K562 (cell line): ENCODE measurements at regions not wholly inside any gene's neighbourhood (a gene's known extent, or its start where the extent isn't known, plus 50 kb on each side); places are given as distances from the start of the nearest gene placed in this dataset.

Experiments used
- ATAC-seq: fragments of 200-7000 bp; cut with Tn5 transposase; 3 replicates; pipeline ENCODE4 v1.9.1; 2020; ENCODE audit warnings: moderate library complexity
- BruUV-seq: library from RNA; stranded (reverse); fragments of 400-500 nt; replicated peaks from 2 replicates; lab custom pipeline; 2021; lab: Mats Ljungman, UMichigan
- CTCF ChIA-PET: fragments of 300-600 bp; formaldehyde crosslinking; extraction: SDS; loops from one replicate; lab custom pipeline; 2021; ENCODE audit warnings: low intra/inter-chr PET ratio; lab: Yijun Ruan, JAX
- POLR2A ChIA-PET: fragments of 300-600, 350-650 bp; sonication (Branson Sonifier 250); formaldehyde crosslinking; extraction: SDS; loops from one replicate; lab custom pipeline; 2021; ENCODE audit warnings: antibody characterized with exemption, inconsistent platforms; lab: Yijun Ruan, JAX
- DNase-seq, 4 experiments: peaks; one replicate each; pipeline versions ENCODE4 v3.0.0 to v3.0.0-alpha.2; 2011 to 2018; ENCODE audit warnings: low spot score in 3 of 4, mixed read lengths in 3 of 4; ENCODE audit errors: extremely low read depth in 1 of 4
- FAIRE-seq: peaks from 2 replicates; lab custom pipeline; 2011; peaks lifted over from hg19 to GRCh38; lab: Jason Lieb, UNC
- H2AFZ ChIP-seq: 2 replicates; pipeline ENCODE4 v1.6.0; 2011; ENCODE audit warnings: low read depth, low read length, control low read depth, inconsistent platforms
- H3K27ac ChIP-seq: fragments of 200-600 bp; 3 replicates; pipeline ENCODE4 v1.8.0; 2011; ENCODE audit warnings: low read depth, mild to moderate bottlenecking, control low read depth, inconsistent platforms, low read length, moderate library complexity, mixed read lengths; ENCODE audit errors: extremely low read depth
- H3K27me3 ChIP-seq, 2 experiments: fragments of 300-600 bp in 1 of 2; 2 replicates in 1 of 2; 3 replicates in 1 of 2; pipeline versions ENCODE4 v1.6.0 to v1.8.0; 2011; ENCODE audit warnings: inconsistent platforms in 2 of 2, low read length in 2 of 2, mild to moderate bottlenecking in 1 of 2, mixed read lengths in 1 of 2, moderate library complexity in 1 of 2; ENCODE audit not compliant: control insufficient read depth in 2 of 2, insufficient read depth in 2 of 2
- H3K36me3 ChIP-seq: fragments of 300-600 bp; 3 replicates; pipeline ENCODE4 v1.8.0; 2011; ENCODE audit warnings: mild to moderate bottlenecking, low read length, inconsistent platforms; ENCODE audit not compliant: control insufficient read depth, insufficient read depth
- H3K4me1 ChIP-seq, 2 experiments: fragments of 200-600 bp in 1 of 2; replicated peaks in 1 of 2; 2 replicates in 1 of 2; 3 replicates in 1 of 2; pipeline versions ENCODE4 v1.5.1 to v1.8.0; 2011; ENCODE audit warnings: inconsistent platforms in 2 of 2, low read length in 2 of 2, mild to moderate bottlenecking in 1 of 2, mixed read lengths in 1 of 2, moderate library complexity in 1 of 2; ENCODE audit not compliant: control insufficient read depth in 2 of 2, insufficient read depth in 2 of 2
- H3K4me2 ChIP-seq: 2 replicates; pipeline ENCODE4 v1.6.1; 2011; ENCODE audit warnings: low read length, control low read depth, inconsistent platforms, mixed read lengths; ENCODE audit not compliant: insufficient read depth
- H3K4me3 ChIP-seq: fragments of 200-600 bp; sonication (generic), shearing (Covaris generic); 2 replicates; pipeline ENCODE4 v1.5.1; 2016; ENCODE audit warnings: control low read depth, inconsistent platforms
- H3K79me2 ChIP-seq: fragments of 200-600 bp; 3 replicates; pipeline ENCODE4 v1.8.0; 2011; ENCODE audit warnings: low read length, inconsistent platforms; ENCODE audit not compliant: control insufficient read depth, insufficient read depth
- H3K9ac ChIP-seq, 2 experiments: 2 replicates each; pipeline versions ENCODE4 v1.6.0 to v1.6.1; 2011; ENCODE audit warnings: low read depth in 2 of 2, low read length in 2 of 2, control low read depth in 1 of 2, inconsistent platforms in 1 of 2, mild to moderate bottlenecking in 1 of 2, mixed read lengths in 1 of 2; ENCODE audit not compliant: insufficient read depth in 1 of 2
- H3K9me1 ChIP-seq: one replicate; pipeline ENCODE4 v1.6.0; 2011; ENCODE audit warnings: inconsistent platforms, mild to moderate bottlenecking, low read length, moderate library complexity; ENCODE audit not compliant: control insufficient read depth, insufficient read depth
- H3K9me3 ChIP-seq: replicated peaks from 2 replicates; pipeline ENCODE4 v1.5.1; 2011; ENCODE audit warnings: low read depth, low read length, inconsistent platforms; ENCODE audit not compliant: control insufficient read depth, insufficient read depth
- H4K20me1 ChIP-seq: replicated peaks from 2 replicates; pipeline ENCODE4 v1.6.1; 2011; ENCODE audit warnings: low read length, inconsistent platforms, mixed read lengths; ENCODE audit not compliant: control insufficient read depth, insufficient read depth
- BCL6 ChIP-seq: fragments of 250-450 bp; sonication (Bioruptor Pico); IDR thresholded peaks from 2 replicates; pipeline ENCODE4 v1.4.0; 2020
- CREB3L1 ChIP-seq: fragments of 450-650 bp; IDR thresholded peaks from 2 replicates; pipeline ENCODE4 v1.6.1; 2014; ENCODE audit warnings: low read depth, mild to moderate bottlenecking, moderate library complexity, borderline replicate concordance
- DIDO1 ChIP-seq: fragments of 450-650 bp; IDR thresholded peaks from 2 replicates; pipeline ENCODE4 v1.6.1; 2016; ENCODE audit warnings: low read depth, missing biosample characterization, missing genetic modification characterization
- FOXK2 ChIP-seq, 2 experiments: fragments of 450-650 bp; IDR thresholded peaks in 1 of 2; conservative IDR thresholded peaks in 1 of 2; 2 replicates each; pipeline ENCODE4 v1.6.1; 2016; ENCODE audit warnings: low read depth in 2 of 2, mild to moderate bottlenecking in 1 of 2
- HIVEP1 ChIP-seq: fragments of 250-450 bp; sonication (Bioruptor Pico); IDR thresholded peaks from 2 replicates; pipeline ENCODE4 v1.4.0; 2020; ENCODE audit warnings: mild to moderate bottlenecking
- PATZ1 ChIP-seq: fragments of 250-450 bp; sonication (Bioruptor Pico); IDR thresholded peaks from 2 replicates; pipeline ENCODE4 v1.5.0; 2020; ENCODE audit warnings: mild to moderate bottlenecking, borderline replicate concordance
- PREB ChIP-seq: sonication (generic); formaldehyde crosslinking; IDR thresholded peaks from 2 replicates; pipeline ENCODE4 v1.8.1; 2023; ENCODE audit warnings: mild to moderate bottlenecking, missing genetic modification reagents
- RUNX1 ChIP-seq: sonication (generic); IDR thresholded peaks from 2 replicates; pipeline ENCODE4 v1.6.1; 2016; ENCODE audit warnings: antibody characterized with exemption, low read depth
- TARDBP ChIP-seq: fragments of 450-650 bp; IDR thresholded peaks from 2 replicates; pipeline ENCODE4 v1.6.1; 2016
- ZNF121 ChIP-seq: sonication (generic); formaldehyde crosslinking; conservative IDR thresholded peaks from 2 replicates; pipeline ENCODE4 v1.8.0; 2022; ENCODE audit warnings: missing genetic modification reagents
- WGBS: fragments of 100-300 bp; shearing (Covaris generic); methylation state at CpG from one replicate; pipeline ENCODE4 v1.1.6; 2016; ENCODE audit warnings: low coverage, mixed read lengths; ENCODE audit not compliant: insufficient coverage; ENCODE audit errors: missing lambda C conversion rate; 5-methylcytosine and 5-hydroxymethylcytosine counted together
- in situ Hi-C: fragments of 300-500 bp; cut with MboI; formaldehyde crosslinking; loops from 4 replicates; pipeline ENCODE4 v1.15.0; 2018; ENCODE audit warnings: inconsistent platforms, mixed read lengths
- intact Hi-C: fragments of 100-400 bp; cut with micrococcal nuclease; formaldehyde crosslinking; loops from 2 replicates; pipeline ENCODE4 v1.14.2; 2022

GRCh38 chr6:156031516-156031915, 575.9 kb upstream of the NOX3 start:
- no peak for FAIRE-seq
- H3K9ac ChIP-seq = no peak overlapping the region
- DNase-seq = no peak
- no peaks in the 10 kb centered on the region for H3K4me1 ChIP-seq
- no peak overlapping the region for H3K27ac ChIP-seq
- no peaks in the 10 kb centered on the region for H3K79me2 ChIP-seq
- H4K20me1 ChIP-seq = no peaks in the 10 kb centered on the region
- ChIA-PET CTCF (no interaction called here), POLR2A (no interaction called here)
- H3K27me3 ChIP-seq = no peaks in the 10 kb centered on the region
- in situ Hi-C loops (no loop called here), intact Hi-C loops (no loop called here)
- H3K9me3 ChIP-seq = no peaks in the 10 kb centered on the region; the same call in 1 of the 2 replicates
- H3K9me1 ChIP-seq = no peaks in the 10 kb centered on the region
- H2AFZ ChIP-seq = no peak overlapping the region
- BruUV-seq = no TSS peak
- H3K4me3 ChIP-seq = no peak overlapping the region
- no peaks in the 10 kb centered on the region for H3K36me3 ChIP-seq
- ATAC-seq = no peak
- 0% methylated on average over 1 of the region's 1 CpG for WGBS
- no peak overlapping the region for H3K4me2 ChIP-seq
- TF ChIP-seq FOXK2 (conservative IDR thresholded peaks at IDR 0.05 in 1 of 2, IDR thresholded peaks at IDR 0.05 in 1 of 2; ENCODE audit: low read depth in 2 of 2) = no peak
- TF ChIP-seq TARDBP = no peak

- ChIA-PET POLR2A (no interaction called here), CTCF (no interaction called here)
- 5% methylated on average over 2 of the region's 2 CpGs for WGBS
- TF ChIP-seq BCL6 (CRISPR knock-in tag) (no peak), PREB (no peak), DIDO1 (tag) (no peak), CREB3L1 (no peak), PATZ1 (no peak), ZNF121 (CRISPR knock-in tag) (no peak), RUNX1 (no peak), HIVEP1 (no peak)
- FAIRE-seq (no peak), DNase-seq (no peak), ATAC-seq (no peak)
- in situ Hi-C loops = no loop called here
- Histone ChIP-seq H3K27me3 (no peaks in the 10 kb centered on the region), H2AFZ (no peak overlapping the region), H3K4me1 (no peaks in the 10 kb centered on the region), H3K4me3 (no peak overlapping the region), H3K27ac (no peak overlapping the region), H4K20me1 (no peaks in the 10 kb centered on the region), H3K9ac (no peak overlapping the region), H3K4me2 (no peak overlapping the region), H3K79me2 (no peaks in the 10 kb centered on the region), H3K9me1 (no peaks in the 10 kb centered on the region), H3K36me3 (no peaks in the 10 kb centered on the region), H3K9me3 (no peaks in the 10 kb centered on the region; the same call in 1 of the 2 replicates)
- intact Hi-C loops = no loop called here
- no TSS peak for BruUV-seq
Measured at GRCh38 chr6:156030053-156030452, 574.4 kb upstream of the NOX3 start.
